SK-N-MC (cell line): ENCODE measurements at regions not wholly inside any gene's neighbourhood (a gene's known extent, or its start where the extent isn't known, plus 50 kb on each side); places are given as distances from the start of the nearest gene placed in this dataset.

Source experiments
- EZH2 ChIP-seq: fragments of 200-600 bp; sonication (generic); IDR thresholded peaks from one replicate; pipeline ENCODE4 v1.6.1; 2017; ENCODE audit warnings: antibody characterized with exemption
- POLR2AphosphoS5 ChIP-seq: IDR thresholded peaks from 2 replicates; pipeline ENCODE4 v1.6.1; 2012; ENCODE audit warnings: mild to moderate bottlenecking, low read depth, low read length, borderline replicate concordance

GRCh38 chr21:28821276-28822122, 171.2 kb downstream of the LTN1 start:
- TF ChIP-seq EZH2 (no peak), POLR2AphosphoS5 (no peak)
